ENCODE measurements at regions not wholly inside any gene's neighbourhood (a gene's known extent, or its start where the extent isn't known, plus 50 kb on each side); places are given as distances from the start of the nearest gene placed in this dataset.
A peak's percentile ranks its signal among the peaks of the same experiment; 100 is the strongest.

GRCh38 chr11:110000850-110001249, 92.3 kb upstream of the ZC3H12C start:
- Histone ChIP-seq H3K9me3 (replicated peaks; ENCODE audit: control insufficient read depth, insufficient read depth, low read length) (no peaks in the 10 kb centered on the region; the same call in none of the 3 replicates), H3K4me2 (ENCODE audit: control insufficient read depth, insufficient read depth) (no peak overlapping the region), H3K4me3 (no peak overlapping the region), H2AFZ (ENCODE audit: control insufficient read depth, low read depth, low read length) (no peak overlapping the region), H3K27ac (ENCODE audit: control insufficient read depth, insufficient read depth) (peak overlapping the region; percentile 62; the same call in 1 of the 2 replicates), H3K9ac (ENCODE audit: control insufficient read depth, insufficient read depth, low read length) (no peak overlapping the region), H3K36me3 (ENCODE audit: control insufficient read depth in 2 of 2, insufficient read depth in 2 of 2, low read length in 1 of 2) (no peaks in the 10 kb centered on the region), H3K4me1 (ENCODE audit: control insufficient read depth, insufficient read depth, low read length) (peaks cover 19% of the 10 kb centered on the region), H3K79me2 (ENCODE audit: control insufficient read depth, insufficient read depth, low read length) (no peaks in the 10 kb centered on the region), H4K20me1 (ENCODE audit: control insufficient read depth, insufficient read depth) (no peaks in the 10 kb centered on the region), H3K27me3 (replicated peaks in 1 of 2; ENCODE audit: control insufficient read depth in 2 of 2, insufficient read depth in 2 of 2, low read length in 1 of 2) (no peaks in the 10 kb centered on the region)
- no peak for DNase-seq (ENCODE audit: low read depth, low spot score)
- ChIA-PET SMC1A (ENCODE audit: uncharacterized antibody, unreplicated experiment) (interaction anchor here (0.7 to 5.7 kb wide), 20 partner anchors 7 to 1417 kb away, joined by 3 to 118 read pairs (median 8); no protein-coding TSS in a partner anchor), RAD21 (ENCODE audit: unreplicated experiment) (interaction anchor here (1.0 to 5.3 kb wide), 14 partner anchors 16 to 148 kb away, joined by 3 to 91 read pairs (median 8); partner anchors contain the start of gene ZC3H12C), POLR2A (interaction anchor here (1.0 to 5.3 kb wide), 8 partner anchors 15 to 86 kb away, joined by 3 to 53 read pairs (median 13); no protein-coding TSS in a partner anchor), CTCF (interaction anchor here (0.8 to 3.5 kb wide), 5 partner anchors 16 to 88 kb away, joined by 3 to 32 read pairs (median 9); no protein-coding TSS in a partner anchor)
- intact Hi-C loops (cut with micrococcal nuclease; ENCODE audit: unreplicated experiment) (loop anchor here (1.0 kb wide), 3 partner anchors 26 to 55 kb away; no protein-coding TSS in a partner anchor), in situ Hi-C loops (cut with MboI) (no loop called here)
- BruUV-seq (replicated peaks): no TSS peak
- 92% methylated on average over 3 of the region's 3 CpGs for WGBS (ENCODE audit: insufficient coverage, insufficient replicate concordance, low lambda C conversion rate, missing lambda C conversion rate)
- TF ChIP-seq YBX1 (IDR thresholded peaks at IDR 0.05): no peak
- TF ChIP-seq SPI1 (IDR thresholded peaks at IDR 0.05; ENCODE audit: borderline replicate concordance, insufficient read depth, low read depth, low read length): no peak
- TF ChIP-seq PML (IDR thresholded peaks at IDR 0.05; ENCODE audit: low read length): no peak
- TF ChIP-seq KDM1A (IDR thresholded peaks at IDR 0.05; ENCODE audit: borderline replicate concordance): no peak
- TF ChIP-seq LARP7 (IDR thresholded peaks at IDR 0.05): no peak
- no peak for TF ChIP-seq E2F4 (IDR thresholded peaks at IDR 0.05; ENCODE audit: low read depth, low read length)
- TF ChIP-seq PAX5 (IDR thresholded peaks at IDR 0.05; ENCODE audit: borderline replicate concordance, low read depth, low read length): no peak
- TF ChIP-seq HDAC6 (IDR thresholded peaks at IDR 0.05; ENCODE audit: unreplicated experiment): no peak
- no peak for TF ChIP-seq NBN (IDR thresholded peaks at IDR 0.05)
- TF ChIP-seq ZNF592 (IDR thresholded peaks at IDR 0.05): no peak
- TF ChIP-seq ZSCAN29 (IDR thresholded peaks at IDR 0.05): no peak
- ATAC-seq: no peak
- no peak for FAIRE-seq
